ENCODE measurements at regions not wholly inside any gene's neighbourhood (a gene's known extent, or its start where the extent isn't known, plus 50 kb on each side); places are given as distances from the start of the nearest gene placed in this dataset.

DNA sequence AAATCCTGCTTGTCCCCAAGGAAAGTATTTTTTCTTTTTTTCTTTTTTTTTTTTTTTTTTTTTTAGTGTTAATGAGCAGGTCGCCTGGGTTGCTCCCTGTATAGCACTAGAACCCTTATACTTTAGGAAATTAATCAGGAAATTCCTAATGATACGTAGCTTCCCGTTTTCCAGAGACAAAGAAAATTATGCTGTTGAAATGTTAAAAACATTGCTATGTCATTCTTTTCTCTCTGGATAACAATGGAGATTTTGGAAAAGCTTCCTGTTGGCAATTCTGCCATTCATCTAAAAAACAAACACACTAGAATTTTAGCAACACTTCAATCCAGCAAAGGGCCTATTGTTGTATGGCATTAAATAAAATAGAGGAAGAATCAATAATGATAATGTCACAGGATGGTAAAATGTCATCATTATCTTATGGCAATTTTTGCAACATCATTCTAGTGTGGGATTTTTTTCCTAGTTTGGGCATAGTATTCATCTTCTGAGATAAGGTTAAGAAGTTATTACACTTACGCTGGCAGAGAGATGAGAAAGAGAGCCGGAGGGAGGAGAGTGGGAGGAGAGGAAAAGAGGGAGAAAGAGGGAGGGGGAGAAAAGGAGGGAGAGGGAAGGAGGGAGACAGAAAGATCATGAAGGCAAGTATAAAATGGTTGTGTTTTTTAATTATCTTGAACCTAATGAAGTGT, 315.8 kb upstream of the PDE4D start:
- WGBS, 2 experiments (ENCODE audit: insufficient coverage in 1 of 2, insufficient read length in 1 of 2): 78 to 87% methylated on average over 4 to 5 of the region's 5 CpGs
- H3K9me3 Mint-ChIP-seq: no peaks in the 10 kb centered on the region
- H3K4me1 Mint-ChIP-seq: peaks cover 26% of the 10 kb centered on the region
- H3K9ac ChIP-seq (ENCODE audit: extremely low read depth, low read length, poor library complexity, severe bottlenecking): no peak overlapping the region
- TF ChIP-seq, protein P1, sequence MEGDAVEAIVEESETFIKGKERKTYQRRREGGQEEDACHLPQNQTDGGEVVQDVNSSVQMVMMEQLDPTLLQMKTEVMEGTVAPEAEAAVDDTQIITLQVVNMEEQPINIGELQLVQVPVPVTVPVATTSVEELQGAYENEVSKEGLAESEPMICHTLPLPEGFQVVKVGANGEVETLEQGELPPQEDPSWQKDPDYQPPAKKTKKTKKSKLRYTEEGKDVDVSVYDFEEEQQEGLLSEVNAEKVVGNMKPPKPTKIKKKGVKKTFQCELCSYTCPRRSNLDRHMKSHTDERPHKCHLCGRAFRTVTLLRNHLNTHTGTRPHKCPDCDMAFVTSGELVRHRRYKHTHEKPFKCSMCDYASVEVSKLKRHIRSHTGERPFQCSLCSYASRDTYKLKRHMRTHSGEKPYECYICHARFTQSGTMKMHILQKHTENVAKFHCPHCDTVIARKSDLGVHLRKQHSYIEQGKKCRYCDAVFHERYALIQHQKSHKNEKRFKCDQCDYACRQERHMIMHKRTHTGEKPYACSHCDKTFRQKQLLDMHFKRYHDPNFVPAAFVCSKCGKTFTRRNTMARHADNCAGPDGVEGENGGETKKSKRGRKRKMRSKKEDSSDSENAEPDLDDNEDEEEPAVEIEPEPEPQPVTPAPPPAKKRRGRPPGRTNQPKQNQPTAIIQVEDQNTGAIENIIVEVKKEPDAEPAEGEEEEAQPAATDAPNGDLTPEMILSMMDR (conservative IDR thresholded peaks at IDR 0.05): no peak
- H3K36me3 Mint-ChIP-seq (ENCODE audit: low read depth): no peaks in the 10 kb centered on the region
- H3K4me3 Mint-ChIP-seq: no peak overlapping the region
- H3K4me1 ChIP-seq (ENCODE audit: control insufficient read depth, insufficient read depth, low read length): no peaks in the 10 kb centered on the region
- H3K27me3 ChIP-seq (ENCODE audit: control insufficient read depth, insufficient read depth, low read length, poor library complexity, severe bottlenecking): no peaks in the 10 kb centered on the region
- DNase-seq: no peak
- H3K27ac Mint-ChIP-seq: no peak overlapping the region
- no peaks in the 10 kb centered on the region for H3K9me3 ChIP-seq (ENCODE audit: control insufficient read depth, low read length)
- no peaks in the 10 kb centered on the region for H3K27me3 Mint-ChIP-seq (ENCODE audit: insufficient read depth)
- H3K36me3 ChIP-seq (ENCODE audit: control insufficient read depth, insufficient read depth, low read length): no peaks in the 10 kb centered on the region
- no peak overlapping the region for H3K27ac ChIP-seq (ENCODE audit: low read depth, low read length)
- H3K4me3 ChIP-seq (ENCODE audit: low read length): no peak overlapping the region

DNA sequence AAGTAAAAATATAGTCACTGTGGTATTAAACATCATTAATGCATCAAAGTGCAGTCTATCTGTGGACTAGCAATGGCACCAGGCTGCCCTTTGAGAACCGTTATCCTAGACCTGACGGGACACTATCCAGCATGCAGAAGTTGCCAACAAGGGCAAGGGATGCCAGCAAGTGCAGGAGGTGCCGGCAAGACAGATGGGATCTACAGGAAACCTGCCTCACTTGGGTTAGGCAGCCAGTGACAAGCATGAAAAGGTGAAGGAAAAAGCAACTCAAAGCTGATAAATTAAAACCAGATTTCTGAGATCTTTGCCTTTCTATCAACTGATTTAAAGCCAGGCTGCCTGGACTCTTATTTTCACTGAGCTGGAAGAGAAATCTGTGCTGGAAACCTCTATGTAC, 315.2 kb upstream of the PDE4D start:
- Mint-ChIP-seq H3K4me3 (no peak overlapping the region), H3K36me3 (ENCODE audit: low read depth) (no peaks in the 10 kb centered on the region), H3K27ac (no peak overlapping the region), H3K9me3 (no peaks in the 10 kb centered on the region), H3K27me3 (ENCODE audit: insufficient read depth) (no peaks in the 10 kb centered on the region), H3K4me1 (peaks cover 31% of the 10 kb centered on the region)
- Histone ChIP-seq H3K36me3 (ENCODE audit: control insufficient read depth, insufficient read depth, low read length) (no peaks in the 10 kb centered on the region), H3K9me3 (ENCODE audit: control insufficient read depth, low read length) (no peaks in the 10 kb centered on the region), H3K9ac (ENCODE audit: extremely low read depth, low read length, poor library complexity, severe bottlenecking) (no peak overlapping the region), H3K4me1 (ENCODE audit: control insufficient read depth, insufficient read depth, low read length) (no peaks in the 10 kb centered on the region), H3K27ac (ENCODE audit: low read depth, low read length) (no peak overlapping the region), H3K4me3 (ENCODE audit: low read length) (no peak overlapping the region), H3K27me3 (ENCODE audit: control insufficient read depth, insufficient read depth, low read length, poor library complexity, severe bottlenecking) (no peaks in the 10 kb centered on the region)
- WGBS, 2 experiments (ENCODE audit: insufficient coverage in 1 of 2, insufficient read length in 1 of 2): 89 to 95% methylated on average over 2 to 3 of the region's 3 CpGs
- TF ChIP-seq, protein P1 (conservative IDR thresholded peaks at IDR 0.05): no peak
- DNase-seq: no peak

DNA sequence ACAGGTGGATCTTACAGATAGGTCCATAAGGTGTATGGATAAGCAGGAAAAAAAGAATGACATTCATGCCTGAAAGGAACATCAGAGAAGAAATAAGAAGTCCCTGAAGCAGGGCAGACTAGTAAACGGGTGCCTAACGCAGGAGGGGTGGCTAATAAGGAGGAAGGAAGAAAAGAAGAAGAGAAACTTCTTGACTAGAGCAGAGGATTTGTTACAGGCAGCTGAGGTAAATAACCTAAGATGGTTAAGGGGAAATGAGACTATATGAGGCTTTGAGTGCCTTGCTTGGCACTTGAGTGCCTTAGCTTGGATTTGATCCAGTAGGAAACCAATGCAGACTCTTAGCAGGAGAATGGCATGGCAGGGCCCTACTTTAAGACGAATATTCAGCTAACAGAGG, 313.5 kb upstream of the PDE4D start:
- no peaks in the 10 kb centered on the region for H3K27me3 Mint-ChIP-seq (ENCODE audit: insufficient read depth)
- no peak for DNase-seq
- no peaks in the 10 kb centered on the region for H3K9me3 Mint-ChIP-seq
- Histone ChIP-seq H3K9me3 (ENCODE audit: control insufficient read depth, low read length) (no peaks in the 10 kb centered on the region), H3K4me1 (ENCODE audit: control insufficient read depth, insufficient read depth, low read length) (peaks cover 5% of the 10 kb centered on the region), H3K4me3 (ENCODE audit: low read length) (no peak overlapping the region), H3K9ac (ENCODE audit: extremely low read depth, low read length, poor library complexity, severe bottlenecking) (no peak overlapping the region), H3K27ac (ENCODE audit: low read depth, low read length) (no peak overlapping the region), H3K27me3 (ENCODE audit: control insufficient read depth, insufficient read depth, low read length, poor library complexity, severe bottlenecking) (no peaks in the 10 kb centered on the region), H3K36me3 (ENCODE audit: control insufficient read depth, insufficient read depth, low read length) (no peaks in the 10 kb centered on the region)
- no peaks in the 10 kb centered on the region for H3K36me3 Mint-ChIP-seq (ENCODE audit: low read depth)
- no peak overlapping the region for H3K4me3 Mint-ChIP-seq
- WGBS, 2 experiments (ENCODE audit: insufficient coverage in 1 of 2, insufficient read length in 1 of 2): 92% methylated on average over 2 to 3 of the region's 3 CpGs
- H3K27ac Mint-ChIP-seq: no peak overlapping the region
- TF ChIP-seq, protein P1 (conservative IDR thresholded peaks at IDR 0.05): no peak
- peaks cover 33% of the 10 kb centered on the region for H3K4me1 Mint-ChIP-seq
